HG03571 (cell line): ENCODE measurements at regions not wholly inside any gene's neighbourhood (a gene's known extent, or its start where the extent isn't known, plus 50 kb on each side); places are given as distances from the start of the nearest gene placed in this dataset.

ENCODE experiments used
- ATAC-seq: cut with Tn5 transposase; IDR thresholded peaks from one replicate; pipeline ENCODE4 v1.9.1; 2021; ENCODE audit not compliant: unreplicated experiment

GRCh38 chr21:43333298-43334062 is 93.5 kb downstream of the SIK1 start:
- ATAC-seq: no peak

GRCh38 chr21:43332861-43333297 is 94.1 kb downstream of the SIK1 start:
- ATAC-seq: no peak

- no peak for ATAC-seq
Observed at GRCh38 chr21:43331962-43332828, 94.7 kb downstream of the SIK1 start.

- ATAC-seq: no peak
Observed at GRCh38 chr21:43331111-43331961, 95.6 kb downstream of the SIK1 start.

GRCh38 chr21:43330306-43330881 is 96.5 kb downstream of the SIK1 start:
- no peak for ATAC-seq

GRCh38 chr21:43329711-43330269 is 97.1 kb downstream of the SIK1 start:
- ATAC-seq: no peak

- ATAC-seq: no peak
Observed at GRCh38 chr21:43328958-43329691, 97.8 kb downstream of the SIK1 start.

GRCh38 chr21:43328185-43328957 is 98.6 kb downstream of the SIK1 start:
- ATAC-seq: no peak

- ATAC-seq: no peak
Observed at GRCh38 chr21:43325968-43326715, 100.8 kb downstream of the SIK1 start.

GRCh38 chr21:43325036-43325435 is 101.9 kb downstream of the SIK1 start:
- no peak for ATAC-seq

GRCh38 chr21:43324596-43324995 is 102.3 kb downstream of the SIK1 start:
- no peak for ATAC-seq

GRCh38 chr21:43323244-43324005 is 103.5 kb downstream of the SIK1 start:
- ATAC-seq: no peak

- no peak for ATAC-seq
Observed at GRCh38 chr21:43322805-43323204, 104.1 kb downstream of the SIK1 start.

GRCh38 chr21:43322311-43322710 is 104.6 kb downstream of the SIK1 start:
- no peak for ATAC-seq

GRCh38 chr21:43321611-43322010 is 105.3 kb downstream of the SIK1 start:
- ATAC-seq: no peak

- no peak for ATAC-seq
Observed at GRCh38 chr21:43321111-43321510, 105.8 kb downstream of the SIK1 start.

GRCh38 chr21:43320526-43320925 is 106.4 kb downstream of the SIK1 start:
- no peak for ATAC-seq
